ENCODE measurements at regions not wholly inside any gene's neighbourhood (a gene's known extent, or its start where the extent isn't known, plus 50 kb on each side); places are given as distances from the start of the nearest gene placed in this dataset.

DNA sequence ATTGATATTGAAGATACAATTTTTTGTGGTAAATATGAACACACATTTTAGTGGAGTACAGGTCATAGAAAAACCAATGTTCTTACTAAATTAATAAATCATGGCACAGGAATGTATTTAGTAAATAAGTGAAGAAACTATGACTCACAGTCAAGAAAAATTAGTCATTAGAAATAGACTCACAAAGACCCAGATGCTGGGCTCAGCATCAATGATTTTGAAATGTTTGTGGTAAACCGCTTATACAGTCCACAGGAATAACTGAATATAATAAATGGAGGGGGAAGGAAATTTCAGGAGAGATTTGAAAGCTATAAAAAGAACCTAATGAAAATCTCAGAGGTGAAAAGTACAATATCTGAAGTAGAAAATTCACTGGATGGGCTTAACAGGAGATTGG lies 138.3 kb upstream of the ADCY1 start:
- TF ChIP-seq REXO4 (CRISPR knock-in tag; IDR thresholded peaks at IDR 0.05; ENCODE audit: borderline replicate concordance), result no peak
- TF ChIP-seq, protein P1, sequence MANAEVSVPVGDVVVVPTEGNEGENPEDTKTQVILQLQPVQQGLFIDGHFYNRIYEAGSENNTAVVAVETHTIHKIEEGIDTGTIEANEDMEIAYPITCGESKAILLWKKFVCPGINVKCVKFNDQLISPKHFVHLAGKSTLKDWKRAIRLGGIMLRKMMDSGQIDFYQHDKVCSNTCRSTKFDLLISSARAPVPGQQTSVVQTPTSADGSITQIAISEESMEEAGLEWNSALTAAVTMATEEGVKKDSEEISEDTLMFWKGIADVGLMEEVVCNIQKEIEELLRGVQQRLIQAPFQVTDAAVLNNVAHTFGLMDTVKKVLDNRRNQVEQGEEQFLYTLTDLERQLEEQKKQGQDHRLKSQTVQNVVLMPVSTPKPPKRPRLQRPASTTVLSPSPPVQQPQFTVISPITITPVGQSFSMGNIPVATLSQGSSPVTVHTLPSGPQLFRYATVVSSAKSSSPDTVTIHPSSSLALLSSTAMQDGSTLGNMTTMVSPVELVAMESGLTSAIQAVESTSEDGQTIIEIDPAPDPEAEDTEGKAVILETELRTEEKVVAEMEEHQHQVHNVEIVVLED (CRISPR knock-in tag; IDR thresholded peaks at IDR 0.05; ENCODE audit: borderline replicate concordance), result no peak
- no peak for TF ChIP-seq GABPB1 (CRISPR knock-in tag; IDR thresholded peaks at IDR 0.05)
- no peak for TF ChIP-seq AHR (CRISPR knock-in tag; IDR thresholded peaks at IDR 0.05)
- TF ChIP-seq ZSCAN12 (CRISPR knock-in tag; IDR thresholded peaks at IDR 0.05), result no peak
- TF ChIP-seq, protein P2, sequence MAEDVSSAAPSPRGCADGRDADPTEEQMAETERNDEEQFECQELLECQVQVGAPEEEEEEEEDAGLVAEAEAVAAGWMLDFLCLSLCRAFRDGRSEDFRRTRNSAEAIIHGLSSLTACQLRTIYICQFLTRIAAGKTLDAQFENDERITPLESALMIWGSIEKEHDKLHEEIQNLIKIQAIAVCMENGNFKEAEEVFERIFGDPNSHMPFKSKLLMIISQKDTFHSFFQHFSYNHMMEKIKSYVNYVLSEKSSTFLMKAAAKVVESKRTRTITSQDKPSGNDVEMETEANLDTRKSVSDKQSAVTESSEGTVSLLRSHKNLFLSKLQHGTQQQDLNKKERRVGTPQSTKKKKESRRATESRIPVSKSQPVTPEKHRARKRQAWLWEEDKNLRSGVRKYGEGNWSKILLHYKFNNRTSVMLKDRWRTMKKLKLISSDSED (CRISPR knock-in tag; IDR thresholded peaks at IDR 0.05), result no peak
- no peak for TF ChIP-seq ZNF343 (CRISPR knock-in tag; IDR thresholded peaks at IDR 0.05)
- no peak for TF ChIP-seq HNRNPH1 (optimal IDR thresholded peaks at IDR 0.05; ENCODE audit: low read depth, low read length)
- TF ChIP-seq REL (CRISPR knock-in tag; conservative IDR thresholded peaks at IDR 0.05), result no peak
- TF ChIP-seq, protein P3, sequence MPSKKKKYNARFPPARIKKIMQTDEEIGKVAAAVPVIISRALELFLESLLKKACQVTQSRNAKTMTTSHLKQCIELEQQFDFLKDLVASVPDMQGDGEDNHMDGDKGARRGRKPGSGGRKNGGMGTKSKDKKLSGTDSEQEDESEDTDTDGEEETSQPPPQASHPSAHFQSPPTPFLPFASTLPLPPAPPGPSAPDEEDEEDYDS (CRISPR knock-in tag; IDR thresholded peaks at IDR 0.05), result no peak
- TF ChIP-seq, protein P4, sequence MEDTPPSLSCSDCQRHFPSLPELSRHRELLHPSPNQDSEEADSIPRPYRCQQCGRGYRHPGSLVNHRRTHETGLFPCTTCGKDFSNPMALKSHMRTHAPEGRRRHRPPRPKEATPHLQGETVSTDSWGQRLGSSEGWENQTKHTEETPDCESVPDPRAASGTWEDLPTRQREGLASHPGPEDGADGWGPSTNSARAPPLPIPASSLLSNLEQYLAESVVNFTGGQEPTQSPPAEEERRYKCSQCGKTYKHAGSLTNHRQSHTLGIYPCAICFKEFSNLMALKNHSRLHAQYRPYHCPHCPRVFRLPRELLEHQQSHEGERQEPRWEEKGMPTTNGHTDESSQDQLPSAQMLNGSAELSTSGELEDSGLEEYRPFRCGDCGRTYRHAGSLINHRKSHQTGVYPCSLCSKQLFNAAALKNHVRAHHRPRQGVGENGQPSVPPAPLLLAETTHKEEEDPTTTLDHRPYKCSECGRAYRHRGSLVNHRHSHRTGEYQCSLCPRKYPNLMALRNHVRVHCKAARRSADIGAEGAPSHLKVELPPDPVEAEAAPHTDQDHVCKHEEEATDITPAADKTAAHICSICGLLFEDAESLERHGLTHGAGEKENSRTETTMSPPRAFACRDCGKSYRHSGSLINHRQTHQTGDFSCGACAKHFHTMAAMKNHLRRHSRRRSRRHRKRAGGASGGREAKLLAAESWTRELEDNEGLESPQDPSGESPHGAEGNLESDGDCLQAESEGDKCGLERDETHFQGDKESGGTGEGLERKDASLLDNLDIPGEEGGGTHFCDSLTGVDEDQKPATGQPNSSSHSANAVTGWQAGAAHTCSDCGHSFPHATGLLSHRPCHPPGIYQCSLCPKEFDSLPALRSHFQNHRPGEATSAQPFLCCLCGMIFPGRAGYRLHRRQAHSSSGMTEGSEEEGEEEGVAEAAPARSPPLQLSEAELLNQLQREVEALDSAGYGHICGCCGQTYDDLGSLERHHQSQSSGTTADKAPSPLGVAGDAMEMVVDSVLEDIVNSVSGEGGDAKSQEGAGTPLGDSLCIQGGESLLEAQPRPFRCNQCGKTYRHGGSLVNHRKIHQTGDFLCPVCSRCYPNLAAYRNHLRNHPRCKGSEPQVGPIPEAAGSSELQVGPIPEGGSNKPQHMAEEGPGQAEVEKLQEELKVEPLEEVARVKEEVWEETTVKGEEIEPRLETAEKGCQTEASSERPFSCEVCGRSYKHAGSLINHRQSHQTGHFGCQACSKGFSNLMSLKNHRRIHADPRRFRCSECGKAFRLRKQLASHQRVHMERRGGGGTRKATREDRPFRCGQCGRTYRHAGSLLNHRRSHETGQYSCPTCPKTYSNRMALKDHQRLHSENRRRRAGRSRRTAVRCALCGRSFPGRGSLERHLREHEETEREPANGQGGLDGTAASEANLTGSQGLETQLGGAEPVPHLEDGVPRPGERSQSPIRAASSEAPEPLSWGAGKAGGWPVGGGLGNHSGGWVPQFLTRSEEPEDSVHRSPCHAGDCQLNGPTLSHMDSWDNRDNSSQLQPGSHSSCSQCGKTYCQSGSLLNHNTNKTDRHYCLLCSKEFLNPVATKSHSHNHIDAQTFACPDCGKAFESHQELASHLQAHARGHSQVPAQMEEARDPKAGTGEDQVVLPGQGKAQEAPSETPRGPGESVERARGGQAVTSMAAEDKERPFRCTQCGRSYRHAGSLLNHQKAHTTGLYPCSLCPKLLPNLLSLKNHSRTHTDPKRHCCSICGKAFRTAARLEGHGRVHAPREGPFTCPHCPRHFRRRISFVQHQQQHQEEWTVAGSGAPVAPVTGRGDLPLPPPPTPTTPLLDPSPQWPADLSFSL (CRISPR knock-in tag; IDR thresholded peaks at IDR 0.05), result no peak
- no peak for TF ChIP-seq ZNF564 (CRISPR knock-in tag; IDR thresholded peaks at IDR 0.05)
- H3K9ac ChIP-seq (ENCODE audit: insufficient read depth, low read depth, low read length), result no peak overlapping the region
- 69% methylated on average over 1 of the region's 1 CpG for WGBS (ENCODE audit: low lambda C conversion rate)
- no peaks in the 10 kb centered on the region for H4K20me1 ChIP-seq (ENCODE audit: insufficient read depth, low read length)
- H2AFZ ChIP-seq (ENCODE audit: low read length), result no peak overlapping the region
- H3K27ac ChIP-seq (ENCODE audit: extremely low read length, insufficient read depth, low read length), result no peak overlapping the region
- no peaks in the 10 kb centered on the region for H3K9me3 ChIP-seq (ENCODE audit: low read length)
- ChIA-PET CTCF (ENCODE audit: low intra/inter-chr PET ratio, low total read pairs) (no interaction called here), POLR2A (no interaction called here)
- in situ Hi-C loops (cut with HindIII; ENCODE audit: extremely low pct_ligation_motif_present, low pct_unique_long_range_greater_than_20kb), result no loop called here
- intact Hi-C loops (cut with micrococcal nuclease; ENCODE audit: unreplicated experiment), result no loop called here
- FAIRE-seq (no peak), ATAC-seq (no peak), DNase-seq (ENCODE audit: low spot score) (no peak)
- no peaks in the 10 kb centered on the region for H3K79me2 ChIP-seq (ENCODE audit: insufficient read depth, low read length)
- no peaks in the 10 kb centered on the region for H3K4me1 ChIP-seq (ENCODE audit: insufficient read depth, low read length)
- no peak overlapping the region for H3K4me3 ChIP-seq (replicated peaks in 1 of 3; ENCODE audit: insufficient read depth in 1 of 3, low read depth in 2 of 3, low read length in 3 of 3)
- H3K36me3 ChIP-seq (replicated peaks in 1 of 2; ENCODE audit: control insufficient read depth in 1 of 2, insufficient read depth in 2 of 2, low read length in 2 of 2), result no peaks in the 10 kb centered on the region
- H3K4me2 ChIP-seq (ENCODE audit: low read depth, low read length), result no peak overlapping the region
- no peaks in the 10 kb centered on the region for H3K27me3 ChIP-seq (ENCODE audit: control insufficient read depth in 1 of 2, insufficient read depth in 2 of 2, low read length in 2 of 2)
- no TSS peak for BruUV-seq (replicated peaks)
